ENCODE measurements at regions not wholly inside any gene's neighbourhood (a gene's known extent, or its start where the extent isn't known, plus 50 kb on each side); places are given as distances from the start of the nearest gene placed in this dataset.

DNA sequence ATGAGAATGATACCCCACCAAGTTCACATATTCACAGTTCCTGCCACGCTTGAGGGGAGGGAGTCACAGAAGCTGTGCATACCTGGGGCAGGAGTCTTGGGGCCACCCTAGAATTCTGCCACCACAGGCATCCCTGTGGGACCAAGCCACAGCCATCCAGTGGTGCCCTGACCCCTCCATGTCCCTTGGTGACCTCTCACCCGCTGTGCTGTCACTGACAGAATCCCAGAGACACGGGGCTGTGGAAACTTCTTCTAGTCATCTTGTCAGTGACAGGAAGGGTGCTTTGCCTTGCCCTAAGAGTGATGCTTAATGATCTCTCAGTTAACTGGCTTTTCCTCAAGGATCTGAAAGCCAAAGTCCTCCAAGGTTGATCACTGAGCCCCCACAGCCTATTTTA, 58.4 kb upstream of the UQCRFS1 start:
- H3K9me2 ChIP-seq (ENCODE audit: insufficient read depth, low read length): no peaks in the 10 kb centered on the region
- H3K79me2 ChIP-seq (ENCODE audit: insufficient read depth, low read depth, low read length): no peaks in the 10 kb centered on the region
- no peak for DNase-seq (ENCODE audit: low spot score)
- H3K9me3 ChIP-seq (ENCODE audit: low read length): no peaks in the 10 kb centered on the region
- TF ChIP-seq, protein P1, sequence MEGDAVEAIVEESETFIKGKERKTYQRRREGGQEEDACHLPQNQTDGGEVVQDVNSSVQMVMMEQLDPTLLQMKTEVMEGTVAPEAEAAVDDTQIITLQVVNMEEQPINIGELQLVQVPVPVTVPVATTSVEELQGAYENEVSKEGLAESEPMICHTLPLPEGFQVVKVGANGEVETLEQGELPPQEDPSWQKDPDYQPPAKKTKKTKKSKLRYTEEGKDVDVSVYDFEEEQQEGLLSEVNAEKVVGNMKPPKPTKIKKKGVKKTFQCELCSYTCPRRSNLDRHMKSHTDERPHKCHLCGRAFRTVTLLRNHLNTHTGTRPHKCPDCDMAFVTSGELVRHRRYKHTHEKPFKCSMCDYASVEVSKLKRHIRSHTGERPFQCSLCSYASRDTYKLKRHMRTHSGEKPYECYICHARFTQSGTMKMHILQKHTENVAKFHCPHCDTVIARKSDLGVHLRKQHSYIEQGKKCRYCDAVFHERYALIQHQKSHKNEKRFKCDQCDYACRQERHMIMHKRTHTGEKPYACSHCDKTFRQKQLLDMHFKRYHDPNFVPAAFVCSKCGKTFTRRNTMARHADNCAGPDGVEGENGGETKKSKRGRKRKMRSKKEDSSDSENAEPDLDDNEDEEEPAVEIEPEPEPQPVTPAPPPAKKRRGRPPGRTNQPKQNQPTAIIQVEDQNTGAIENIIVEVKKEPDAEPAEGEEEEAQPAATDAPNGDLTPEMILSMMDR (conservative IDR thresholded peaks at IDR 0.05; ENCODE audit: low read length): no peak
- TF ChIP-seq EZH2phosphoT487 (IDR thresholded peaks at IDR 0.05; ENCODE audit: borderline replicate concordance, low read depth, low read length): no peak
- no peaks in the 10 kb centered on the region for H3K36me3 ChIP-seq (ENCODE audit: insufficient read depth, low read length)
- H3K4me1 ChIP-seq (ENCODE audit: insufficient read depth, low read length, poor library complexity, severe bottlenecking): peaks cover 11% of the 10 kb centered on the region
- no peak overlapping the region for H2AFZ ChIP-seq (ENCODE audit: low read length)
- BruUV-seq (replicated peaks): no TSS peak
- H3K27ac ChIP-seq (ENCODE audit: low read depth, low read length, poor library complexity, severe bottlenecking): no peak overlapping the region
- ChIA-PET CTCF (ENCODE audit: unreplicated experiment) (no interaction called here), POLR2A (no interaction called here)
- H4K20me1 ChIP-seq (ENCODE audit: insufficient read depth, low read length): no peaks in the 10 kb centered on the region
- intact Hi-C loops (cut with micrococcal nuclease; ENCODE audit: unreplicated experiment): no loop called here
- H3K4me3 ChIP-seq (ENCODE audit: low read depth, low read length, poor library complexity, severe bottlenecking): no peak overlapping the region
- H3K4me2 ChIP-seq (ENCODE audit: low read length): no peak overlapping the region

- intact Hi-C loops (cut with micrococcal nuclease; ENCODE audit: unreplicated experiment): no loop called here
- Histone ChIP-seq H2AFZ (ENCODE audit: low read length) (no peak overlapping the region), H3K4me2 (ENCODE audit: low read length) (no peak overlapping the region), H3K9me2 (ENCODE audit: insufficient read depth, low read length) (no peaks in the 10 kb centered on the region), H3K36me3 (ENCODE audit: insufficient read depth, low read length) (no peaks in the 10 kb centered on the region), H3K79me2 (ENCODE audit: insufficient read depth, low read depth, low read length) (no peaks in the 10 kb centered on the region), H4K20me1 (ENCODE audit: insufficient read depth, low read length) (no peaks in the 10 kb centered on the region), H3K27ac (ENCODE audit: low read depth, low read length, poor library complexity, severe bottlenecking) (no peak overlapping the region), H3K4me3 (ENCODE audit: low read depth, low read length, poor library complexity, severe bottlenecking) (no peak overlapping the region), H3K9me3 (ENCODE audit: low read length) (no peaks in the 10 kb centered on the region), H3K4me1 (ENCODE audit: insufficient read depth, low read length, poor library complexity, severe bottlenecking) (peaks cover 11% of the 10 kb centered on the region)
- DNase-seq (ENCODE audit: low spot score): no peak
- TF ChIP-seq EZH2phosphoT487 (IDR thresholded peaks at IDR 0.05; ENCODE audit: borderline replicate concordance, low read depth, low read length): no peak
- TF ChIP-seq, protein P1 (conservative IDR thresholded peaks at IDR 0.05; ENCODE audit: low read length): no peak
- CTCF ChIA-PET (ENCODE audit: unreplicated experiment): no interaction called here
- BruUV-seq (replicated peaks): no TSS peak
- POLR2A ChIA-PET: no interaction called here
Measured at GRCh38 chr19:29271911-29272310, 59.0 kb upstream of the UQCRFS1 start.

GRCh38 chr19:29273000-29273640, 60.2 kb upstream of the UQCRFS1 start:
- intact Hi-C loops (cut with micrococcal nuclease; ENCODE audit: unreplicated experiment): no loop called here
- H3K9me2 ChIP-seq (ENCODE audit: insufficient read depth, low read length): no peaks in the 10 kb centered on the region
- BruUV-seq (replicated peaks): no TSS peak

More at GRCh38 chr19:29273000-29273640, 60.2 kb upstream of the UQCRFS1 start:
- Histone ChIP-seq H3K36me3 (ENCODE audit: insufficient read depth, low read length) (no peaks in the 10 kb centered on the region), H2AFZ (ENCODE audit: low read length) (no peak overlapping the region), H3K4me3 (ENCODE audit: low read depth, low read length, poor library complexity, severe bottlenecking) (no peak overlapping the region), H3K4me1 (ENCODE audit: insufficient read depth, low read length, poor library complexity, severe bottlenecking) (peaks cover 11% of the 10 kb centered on the region), H3K9me3 (ENCODE audit: low read length) (no peaks in the 10 kb centered on the region), H3K4me2 (ENCODE audit: low read length) (no peak overlapping the region), H3K79me2 (ENCODE audit: insufficient read depth, low read depth, low read length) (no peaks in the 10 kb centered on the region), H3K27ac (ENCODE audit: low read depth, low read length, poor library complexity, severe bottlenecking) (no peak overlapping the region), H4K20me1 (ENCODE audit: insufficient read depth, low read length) (no peaks in the 10 kb centered on the region)
- ChIA-PET CTCF (ENCODE audit: unreplicated experiment) (no interaction called here), POLR2A (interaction anchor here (0.6 kb wide), 1 partner anchor 34 kb away, joined by 3 read pairs; no protein-coding TSS in a partner anchor)
- TF ChIP-seq, protein P1 (conservative IDR thresholded peaks at IDR 0.05; ENCODE audit: low read length): no peak
- no peak for TF ChIP-seq EZH2phosphoT487 (IDR thresholded peaks at IDR 0.05; ENCODE audit: borderline replicate concordance, low read depth, low read length)
- no peak for DNase-seq (ENCODE audit: low spot score)
